GM18505 (cell line): ENCODE measurements at regions not wholly inside any gene's neighbourhood (a gene's known extent, or its start where the extent isn't known, plus 50 kb on each side); places are given as distances from the start of the nearest gene placed in this dataset.
"Not testable (repeated sequence)": the region's sequence is repeated elsewhere in the genome, so short reads cannot be mapped to it uniquely, and the experiment has no call there.

Experiments used
- ATAC-seq: cut with Tn5 transposase; IDR thresholded peaks from one replicate; pipeline ENCODE4 v1.9.1; 2021; ENCODE audit not compliant: unreplicated experiment
- POLR2A ChIP-seq: IDR thresholded peaks from 4 replicates; pipeline ENCODE4 v1.6.1; 2011; ENCODE audit warnings: borderline replicate concordance; ENCODE audit not compliant: insufficient read depth, insufficient read length; ENCODE audit errors: extremely low read depth

GRCh38 chrX:13398839-13399238 lies 79.0 kb upstream of the ATXN3L start:
- no peak for ATAC-seq
- TF ChIP-seq POLR2A, result no peak

GRCh38 chrX:13397878-13398818 lies 78.3 kb upstream of the ATXN3L start:
- TF ChIP-seq POLR2A, result no peak
- ATAC-seq, result no peak

GRCh38 chrX:13396924-13397323 lies 77.1 kb upstream of the ATXN3L start:
- ATAC-seq, result no peak
- TF ChIP-seq POLR2A, result no peak

- ATAC-seq, result no peak
- no peak for TF ChIP-seq POLR2A
Measured at GRCh38 chrX:13389501-13389900, 69.6 kb upstream of the ATXN3L start.

GRCh38 chrX:13387666-13388494 lies 68.0 kb upstream of the ATXN3L start:
- no peak for ATAC-seq

GRCh38 chrX:13386636-13387035 lies 66.8 kb upstream of the ATXN3L start:
- ATAC-seq, result no peak
- no peak for TF ChIP-seq POLR2A

More at GRCh38 chrX:13387666-13388494, 68.0 kb upstream of the ATXN3L start:
- TF ChIP-seq POLR2A, result no peak

- ATAC-seq, result no peak
- TF ChIP-seq POLR2A, result no peak
Measured at GRCh38 chrX:13386092-13386491, 66.2 kb upstream of the ATXN3L start.

- no peak for ATAC-seq
- TF ChIP-seq POLR2A, result no peak
Measured at GRCh38 chrX:13383907-13384306, 64.1 kb upstream of the ATXN3L start.

- ATAC-seq, result no peak
Measured at GRCh38 chrX:13381514-13381913, 61.7 kb upstream of the ATXN3L start.

GRCh38 chrX:13380211-13380610 lies 60.4 kb upstream of the ATXN3L start:
- no peak for ATAC-seq
- TF ChIP-seq POLR2A, result no peak

More at GRCh38 chrX:13381514-13381913, 61.7 kb upstream of the ATXN3L start:
- no peak for TF ChIP-seq POLR2A

- ATAC-seq, result not testable (repeated sequence)
Measured at GRCh38 chrX:13378562-13379518, 59.0 kb upstream of the ATXN3L start.

GRCh38 chrX:13377550-13377934 lies 57.7 kb upstream of the ATXN3L start:
- ATAC-seq, result no peak
- no peak for TF ChIP-seq POLR2A
